Esophagus muscularis mucosa (tissue), 4 donors: ENCODE measurements at regions not wholly inside any gene's neighbourhood (a gene's known extent, or its start where the extent isn't known, plus 50 kb on each side); places are given as distances from the start of the nearest gene placed in this dataset.

Experiments used
- DNase-seq: peaks from one replicate; pipeline ENCODE4 v3.0.0-alpha.2; 2017; ENCODE audit errors: extremely low spot score
- H3K27ac ChIP-seq, 4 donors: fragments of 200-600 bp; sonication (generic); replicated peaks in 1 of 4; 1 replicate in 3 of 4; 2 replicates in 1 of 4; pipeline ENCODE4 v1.5.1; 2016 to 2019; ENCODE audit warnings: mild to moderate bottlenecking in 1 of 4
- H3K27me3 ChIP-seq, 4 donors: fragments of 200-600 bp; sonication (generic); one replicate each; pipeline versions ENCODE4 v1.5.1 to v1.6.0; 2016 to 2019
- H3K36me3 ChIP-seq, 4 donors: fragments of 200-600 bp; sonication (generic); one replicate each; pipeline ENCODE4 v1.5.1; 2016 to 2019
- H3K4me1 ChIP-seq, 4 donors: fragments of 200-600 bp; sonication (generic); one replicate each; pipeline ENCODE4 v1.5.1; 2016 to 2019
- H3K4me3 ChIP-seq, 4 donors: fragments of 200-600 bp; sonication (generic); 1 replicate in 2 of 4; 2 replicates in 2 of 4; pipeline ENCODE4 v1.5.1; 2016 to 2019; ENCODE audit warnings: mild to moderate bottlenecking in 4 of 4, moderate library complexity in 1 of 4
- H3K9me3 ChIP-seq, 4 donors: fragments of 200-600 bp; sonication (generic); 1 replicate in 3 of 4; 2 replicates in 1 of 4; pipeline ENCODE4 v1.5.1; 2016 to 2019
- EP300 ChIP-seq: sonication (generic); formaldehyde crosslinking; IDR thresholded peaks from one replicate; pipeline ENCODE4 v1.6.1; 2017; ENCODE audit warnings: antibody characterized with exemption
- POLR2A ChIP-seq: fragments of 450-650 bp; IDR thresholded peaks from one replicate; pipeline ENCODE4 v1.6.1; 2017; ENCODE audit warnings: antibody characterized with exemption, moderate library complexity, mild to moderate bottlenecking, low read depth
- POLR2AphosphoS5 ChIP-seq, 2 donors: sonication (generic); formaldehyde crosslinking; IDR thresholded peaks; one replicate each; pipeline ENCODE4 v1.6.1; 2017; ENCODE audit warnings: antibody characterized with exemption in 2 of 2
- WGBS: methylation state at CpG from one replicate; pipeline ENCODE4 v1.1.5; 2018; 5-methylcytosine and 5-hydroxymethylcytosine counted together
- intact Hi-C: fragments of 100-400 bp; cut with DNase I; formaldehyde crosslinking; loops from one replicate; pipeline ENCODE4 v1.15.1; 2023
- TF ChIP-seq, protein P1 (sequence below), 3 experiments: fragments of 200-600 bp in 2 of 3; fragments of 450-650 bp in 1 of 3; sonication (generic) in 2 of 3; IDR thresholded peaks; one replicate each; pipeline ENCODE4 v1.5.1; 2017 to 2019; ENCODE audit warnings: antibody characterized with exemption in 3 of 3, mild to moderate bottlenecking in 2 of 3, moderate library complexity in 1 of 3

DNA sequence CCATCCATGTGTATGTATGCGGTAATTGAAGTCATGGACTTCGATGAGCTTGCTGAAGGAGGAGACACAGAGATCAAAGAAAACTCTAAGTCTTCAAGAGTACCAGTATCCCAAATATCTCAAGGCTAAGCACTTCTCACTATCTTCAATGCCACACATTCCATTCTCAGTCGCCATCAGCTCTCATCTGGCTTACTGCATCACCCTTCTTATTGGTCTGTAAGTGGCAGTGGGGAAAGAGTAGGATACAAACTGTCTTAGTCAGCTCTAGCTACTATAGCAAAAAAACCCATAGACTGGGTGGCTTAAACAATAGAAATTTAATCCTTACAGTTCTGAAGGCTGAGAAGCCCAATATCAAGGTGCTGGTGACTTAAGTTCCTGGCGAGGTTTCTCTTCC, 218.7 kb downstream of the POSTN start:
- no peak for DNase-seq
- Histone ChIP-seq H3K9me3 (no peaks in the 10 kb centered on the region), H3K4me3 (no peak overlapping the region), H3K36me3 (no peaks in the 10 kb centered on the region), H3K27me3 (no peaks in the 10 kb centered on the region), H3K27ac (no peak overlapping the region), H3K4me1 (no peaks in the 10 kb centered on the region)
- TF ChIP-seq EP300 (no peak), POLR2A (no peak), POLR2AphosphoS5 (IDR thresholded peaks at IDR 0.05) (no peak)
- 95% methylated on average over 4 of the region's 4 CpGs for WGBS
- intact Hi-C loops = no loop called here

- Histone ChIP-seq H3K4me3 (no peak overlapping the region), H3K27me3 (no peaks in the 10 kb centered on the region), H3K9me3 (no peaks in the 10 kb centered on the region), H3K27ac (no peak overlapping the region), H3K4me1 (no peaks in the 10 kb centered on the region), H3K36me3 (no peaks in the 10 kb centered on the region)
- 85% methylated on average over 3 of the region's 3 CpGs for WGBS
- intact Hi-C loops = no loop called here
- DNase-seq = no peak
- TF ChIP-seq POLR2A (no peak), EP300 (no peak), POLR2AphosphoS5 (IDR thresholded peaks at IDR 0.05) (no peak)
- TF ChIP-seq, protein P1, sequence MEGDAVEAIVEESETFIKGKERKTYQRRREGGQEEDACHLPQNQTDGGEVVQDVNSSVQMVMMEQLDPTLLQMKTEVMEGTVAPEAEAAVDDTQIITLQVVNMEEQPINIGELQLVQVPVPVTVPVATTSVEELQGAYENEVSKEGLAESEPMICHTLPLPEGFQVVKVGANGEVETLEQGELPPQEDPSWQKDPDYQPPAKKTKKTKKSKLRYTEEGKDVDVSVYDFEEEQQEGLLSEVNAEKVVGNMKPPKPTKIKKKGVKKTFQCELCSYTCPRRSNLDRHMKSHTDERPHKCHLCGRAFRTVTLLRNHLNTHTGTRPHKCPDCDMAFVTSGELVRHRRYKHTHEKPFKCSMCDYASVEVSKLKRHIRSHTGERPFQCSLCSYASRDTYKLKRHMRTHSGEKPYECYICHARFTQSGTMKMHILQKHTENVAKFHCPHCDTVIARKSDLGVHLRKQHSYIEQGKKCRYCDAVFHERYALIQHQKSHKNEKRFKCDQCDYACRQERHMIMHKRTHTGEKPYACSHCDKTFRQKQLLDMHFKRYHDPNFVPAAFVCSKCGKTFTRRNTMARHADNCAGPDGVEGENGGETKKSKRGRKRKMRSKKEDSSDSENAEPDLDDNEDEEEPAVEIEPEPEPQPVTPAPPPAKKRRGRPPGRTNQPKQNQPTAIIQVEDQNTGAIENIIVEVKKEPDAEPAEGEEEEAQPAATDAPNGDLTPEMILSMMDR (IDR thresholded peaks at IDR 0.05) = no peak
These were observed 222.8 kb downstream of the POSTN start for GRCh38 chr13:37375724-37376123.

DNA sequence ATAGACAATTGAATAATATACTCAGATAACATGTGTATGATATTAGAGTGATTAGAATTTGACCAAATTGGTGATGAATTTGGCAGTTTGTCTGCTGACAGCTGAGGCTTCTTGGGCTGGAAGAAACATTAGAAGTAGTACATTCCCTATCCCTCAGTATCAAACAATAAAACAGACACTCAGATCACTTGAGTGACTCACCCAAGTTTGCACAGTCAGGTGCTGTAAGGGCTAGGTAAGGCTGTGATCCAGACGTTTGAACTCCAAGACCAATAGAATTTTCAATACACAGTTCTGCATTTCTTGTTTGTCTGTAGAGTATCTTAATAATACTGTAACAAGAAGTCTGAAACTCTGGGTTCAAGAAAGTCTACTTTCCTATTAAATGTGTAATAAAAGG, 223.5 kb downstream of the POSTN start:
- no peaks in the 10 kb centered on the region for H3K9me3 ChIP-seq
- H3K4me1 ChIP-seq = no peaks in the 10 kb centered on the region
- 93% methylated on average over 1 of the region's 1 CpG for WGBS
- H3K36me3 ChIP-seq = no peaks in the 10 kb centered on the region
- DNase-seq = no peak
- H3K27me3 ChIP-seq = no peaks in the 10 kb centered on the region
- no peak for TF ChIP-seq POLR2AphosphoS5 (IDR thresholded peaks at IDR 0.05)
- TF ChIP-seq, protein P1 (IDR thresholded peaks at IDR 0.05) = no peak
- H3K4me3 ChIP-seq = no peak overlapping the region
- intact Hi-C loops = no loop called here
- H3K27ac ChIP-seq = no peak overlapping the region

DNA sequence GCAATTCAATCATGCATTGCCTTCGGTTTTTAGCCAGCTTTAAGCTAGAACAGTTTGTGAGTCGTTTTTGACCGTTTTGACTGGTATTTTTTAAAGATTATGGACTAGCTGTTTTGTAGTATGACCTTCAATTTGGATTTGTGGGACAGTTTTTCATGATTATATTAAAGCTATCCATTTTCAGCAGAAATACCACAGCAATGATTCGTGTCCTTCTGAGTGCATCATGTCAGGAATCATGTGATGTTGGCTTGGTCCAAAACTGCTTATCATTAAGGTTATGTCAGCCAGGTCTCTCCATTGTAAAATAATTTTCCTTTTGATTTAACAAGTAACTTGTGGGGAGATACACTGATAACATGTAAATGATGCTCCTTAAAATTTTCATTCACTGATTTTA, 229.0 kb downstream of the POSTN start:
- no peaks in the 10 kb centered on the region for H3K27me3 ChIP-seq
- no peaks in the 10 kb centered on the region for H3K4me1 ChIP-seq
- intact Hi-C loops = no loop called here
- TF ChIP-seq POLR2AphosphoS5 (IDR thresholded peaks at IDR 0.05) (no peak), POLR2A (no peak), EP300 (no peak)
- TF ChIP-seq, protein P1 (IDR thresholded peaks at IDR 0.05) = no peak
- no peak overlapping the region for H3K27ac ChIP-seq
- H3K4me3 ChIP-seq = no peak overlapping the region
- no peak for DNase-seq
- WGBS = 31% methylated on average over 4 of the region's 4 CpGs
- H3K9me3 ChIP-seq = no peaks in the 10 kb centered on the region
- no peaks in the 10 kb centered on the region for H3K36me3 ChIP-seq

- H3K4me1 ChIP-seq = no peaks in the 10 kb centered on the region
- no peak overlapping the region for H3K4me3 ChIP-seq
- intact Hi-C loops = no loop called here
- WGBS = 71% methylated on average over 4 of the region's 4 CpGs
- no peaks in the 10 kb centered on the region for H3K9me3 ChIP-seq
- no peak for DNase-seq
- no peak overlapping the region for H3K27ac ChIP-seq
- no peaks in the 10 kb centered on the region for H3K27me3 ChIP-seq
- no peaks in the 10 kb centered on the region for H3K36me3 ChIP-seq
- TF ChIP-seq, protein P1 (IDR thresholded peaks at IDR 0.05) = no peak
- no peak for TF ChIP-seq EP300
- TF ChIP-seq POLR2AphosphoS5 (IDR thresholded peaks at IDR 0.05) = no peak
- no peak for TF ChIP-seq POLR2A
These were observed 230.1 kb downstream of the POSTN start for GRCh38 chr13:37368501-37368900.
